Neural progenitor cell (in vitro differentiated cells): ENCODE measurements at regions not wholly inside any gene's neighbourhood (a gene's known extent, or its start where the extent isn't known, plus 50 kb on each side); places are given as distances from the start of the nearest gene placed in this dataset.

ENCODE experiments used
- DNase-seq: peaks from one replicate; pipeline ENCODE4 v3.0.0-alpha.2; 2016; ENCODE audit warnings: low spot score
- H2AFZ ChIP-seq: fragments of 200-600 bp; sonication (generic); replicated peaks from 2 replicates; pipeline ENCODE4 v1.6.1; 2016; ENCODE audit warnings: antibody characterized with exemption
- H3F3A ChIP-seq: fragments of 200-600 bp; sonication (generic); 2 replicates; pipeline ENCODE4 v1.6.1; 2016; ENCODE audit warnings: antibody characterized with exemption, low read depth
- H3K27ac ChIP-seq: fragments of 200-600 bp; sonication (generic); 2 replicates; pipeline ENCODE4 v1.5.1; 2016; ENCODE audit warnings: mild to moderate bottlenecking
- H3K27me3 ChIP-seq: fragments of 200-600 bp; sonication (generic); 2 replicates; pipeline ENCODE4 v1.6.1; 2016; ENCODE audit warnings: mild to moderate bottlenecking, moderate library complexity
- H3K36me3 ChIP-seq: fragments of 200-600 bp; sonication (generic); 2 replicates; pipeline ENCODE4 v1.5.1; 2016
- H3K4me1 ChIP-seq: fragments of 200-600 bp; sonication (generic); 2 replicates; pipeline ENCODE4 v1.6.1; 2016; ENCODE audit warnings: mixed run types
- H3K4me2 ChIP-seq: fragments of 200-600 bp; sonication (generic); 2 replicates; pipeline ENCODE4 v1.6.1; 2016
- H3K4me3 ChIP-seq: fragments of 200-600 bp; sonication (generic); 2 replicates; pipeline ENCODE4 v1.5.1; 2016
- H3K79me2 ChIP-seq: fragments of 200-600 bp; sonication (generic); 2 replicates; pipeline ENCODE4 v1.6.1; 2016; ENCODE audit warnings: low read depth
- H3K9ac ChIP-seq: fragments of 200-600 bp; sonication (generic); 2 replicates; pipeline ENCODE4 v1.6.1; 2016
- H3K9me3 ChIP-seq: fragments of 200-600 bp; sonication (generic); 2 replicates; pipeline ENCODE4 v1.5.1; 2016; ENCODE audit warnings: low read depth
- H4K20me1 ChIP-seq: fragments of 200-600 bp; sonication (generic); 2 replicates; pipeline ENCODE4 v1.6.1; 2016; ENCODE audit warnings: low read depth
- H3K27ac Mint-ChIP-seq: 3 replicates; pipeline ENCODE4 v1.8.0; 2021; ENCODE audit warnings: mixed read lengths
- H3K27me3 Mint-ChIP-seq: 2 replicates; pipeline ENCODE4 v1.8.0; 2022; ENCODE audit warnings: low read depth, mild to moderate bottlenecking, inconsistent platforms, moderate library complexity, mixed read lengths; ENCODE audit not compliant: insufficient read depth
- H3K36me3 Mint-ChIP-seq: 3 replicates; pipeline ENCODE4 v1.8.0; 2021; ENCODE audit warnings: mixed read lengths
- H3K4me1 Mint-ChIP-seq: 3 replicates; pipeline ENCODE4 v1.8.0; 2021; ENCODE audit warnings: mixed read lengths
- H3K4me3 Mint-ChIP-seq: 3 replicates; pipeline ENCODE4 v1.8.0; 2021; ENCODE audit warnings: mild to moderate bottlenecking, moderate library complexity, mixed read lengths
- H3K9me3 Mint-ChIP-seq: 3 replicates; pipeline ENCODE4 v1.8.0; 2020; ENCODE audit warnings: mixed read lengths
- EZH2 ChIP-seq: fragments of 200-600 bp; sonication (generic); IDR thresholded peaks from 2 replicates; pipeline ENCODE4 v1.6.1; 2017; ENCODE audit warnings: antibody characterized with exemption, mild to moderate bottlenecking, moderate library complexity
- EZH2phosphoT487 ChIP-seq: fragments of 200-600 bp; sonication (generic); IDR thresholded peaks from 2 replicates; pipeline ENCODE4 v1.6.1; 2017; ENCODE audit warnings: antibody characterized with exemption
- TF ChIP-seq, protein P1 (sequence below): fragments of 200-600 bp; sonication (generic); IDR thresholded peaks from 2 replicates; pipeline ENCODE4 v1.5.1; 2017; ENCODE audit warnings: antibody characterized with exemption, mild to moderate bottlenecking

DNA sequence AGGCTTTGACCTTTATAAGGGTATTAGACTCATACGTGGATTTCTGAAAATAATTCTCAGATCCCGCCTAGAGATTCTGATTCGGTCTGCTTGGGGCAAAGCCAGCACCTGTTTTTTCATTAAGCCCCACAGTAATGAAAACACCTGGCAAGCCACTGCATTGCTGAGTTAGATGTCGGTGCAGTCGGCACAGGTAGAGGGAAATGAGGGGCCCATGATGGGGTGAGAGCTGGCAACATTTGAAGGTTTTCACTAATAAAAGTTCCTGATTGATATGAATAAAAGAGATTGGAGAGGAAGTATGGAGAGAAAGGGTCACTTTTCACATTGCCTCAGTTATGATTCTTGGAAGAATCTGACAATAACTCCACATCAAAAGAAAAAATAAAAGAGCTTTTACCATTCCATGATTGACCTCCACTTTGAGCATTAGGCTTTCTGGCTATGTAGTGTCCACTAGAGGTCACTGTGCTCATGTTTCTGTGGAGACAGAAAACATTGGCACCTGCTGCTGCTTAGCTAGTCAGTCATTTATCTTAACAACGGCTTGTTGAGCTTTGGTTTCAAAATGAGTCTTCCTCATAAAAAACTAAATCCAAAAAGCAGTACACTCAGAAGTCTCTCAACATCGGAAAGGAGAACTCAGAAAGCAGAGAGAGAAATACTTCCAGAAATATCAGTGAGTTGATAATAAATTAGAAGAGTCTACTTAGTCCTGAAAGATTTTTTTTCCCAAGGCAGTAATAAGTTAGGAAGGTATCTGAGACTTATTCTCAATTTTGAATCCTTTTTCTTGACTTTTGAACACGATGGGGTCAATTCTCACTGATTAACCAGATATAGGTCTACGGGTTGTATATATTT is 53.3 kb upstream of the KLHL31 start:
- no peaks in the 10 kb centered on the region for H3K36me3 ChIP-seq
- no peaks in the 10 kb centered on the region for H3K27me3 ChIP-seq
- no peaks in the 10 kb centered on the region for H4K20me1 ChIP-seq
- no peaks in the 10 kb centered on the region for H3K9me3 Mint-ChIP-seq
- H3K4me1 Mint-ChIP-seq, result peaks cover 3% of the 10 kb centered on the region
- H3K27ac Mint-ChIP-seq, result no peak overlapping the region
- peak; percentile 85 for DNase-seq
- TF ChIP-seq EZH2, result no peak
- TF ChIP-seq, protein P1, sequence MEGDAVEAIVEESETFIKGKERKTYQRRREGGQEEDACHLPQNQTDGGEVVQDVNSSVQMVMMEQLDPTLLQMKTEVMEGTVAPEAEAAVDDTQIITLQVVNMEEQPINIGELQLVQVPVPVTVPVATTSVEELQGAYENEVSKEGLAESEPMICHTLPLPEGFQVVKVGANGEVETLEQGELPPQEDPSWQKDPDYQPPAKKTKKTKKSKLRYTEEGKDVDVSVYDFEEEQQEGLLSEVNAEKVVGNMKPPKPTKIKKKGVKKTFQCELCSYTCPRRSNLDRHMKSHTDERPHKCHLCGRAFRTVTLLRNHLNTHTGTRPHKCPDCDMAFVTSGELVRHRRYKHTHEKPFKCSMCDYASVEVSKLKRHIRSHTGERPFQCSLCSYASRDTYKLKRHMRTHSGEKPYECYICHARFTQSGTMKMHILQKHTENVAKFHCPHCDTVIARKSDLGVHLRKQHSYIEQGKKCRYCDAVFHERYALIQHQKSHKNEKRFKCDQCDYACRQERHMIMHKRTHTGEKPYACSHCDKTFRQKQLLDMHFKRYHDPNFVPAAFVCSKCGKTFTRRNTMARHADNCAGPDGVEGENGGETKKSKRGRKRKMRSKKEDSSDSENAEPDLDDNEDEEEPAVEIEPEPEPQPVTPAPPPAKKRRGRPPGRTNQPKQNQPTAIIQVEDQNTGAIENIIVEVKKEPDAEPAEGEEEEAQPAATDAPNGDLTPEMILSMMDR, result peak; percentile 91
- no peak overlapping the region for H3K4me3 ChIP-seq
- peaks cover 10% of the 10 kb centered on the region for H3K4me1 ChIP-seq
- no peak overlapping the region for H3K27ac ChIP-seq
- H2AFZ ChIP-seq, result no peak overlapping the region
- no peaks in the 10 kb centered on the region for H3K79me2 ChIP-seq
- no peak overlapping the region for H3K9ac ChIP-seq
- H3K36me3 Mint-ChIP-seq, result no peaks in the 10 kb centered on the region
- no peak overlapping the region for H3K4me3 Mint-ChIP-seq
- H3K9me3 ChIP-seq, result no peaks in the 10 kb centered on the region
- H3K27me3 Mint-ChIP-seq, result no peaks in the 10 kb centered on the region
- no peaks in the 10 kb centered on the region for H3F3A ChIP-seq
- no peak overlapping the region for H3K4me2 ChIP-seq

DNA sequence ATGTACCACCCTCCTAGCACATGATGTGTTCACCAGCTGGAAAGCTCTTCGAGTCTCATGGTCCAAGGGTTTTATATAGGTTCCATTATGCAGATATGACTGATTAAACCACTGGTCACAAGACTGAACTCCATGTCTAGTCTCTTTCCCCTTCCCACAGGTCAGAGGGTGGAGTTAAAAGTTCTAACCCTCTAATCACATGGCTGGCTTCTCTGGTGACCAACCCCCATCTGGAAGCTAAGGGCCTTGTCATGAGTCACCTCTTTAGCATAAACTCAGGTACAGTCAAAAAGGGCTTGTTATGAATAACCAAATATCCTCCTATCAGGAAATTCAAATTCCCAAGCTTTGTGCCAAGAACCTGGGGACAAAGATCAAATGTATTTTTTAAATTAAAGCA is 52.0 kb upstream of the KLHL31 start:
- Histone ChIP-seq H3F3A (no peaks in the 10 kb centered on the region), H3K79me2 (no peaks in the 10 kb centered on the region), H4K20me1 (no peaks in the 10 kb centered on the region), H3K27me3 (no peaks in the 10 kb centered on the region), H3K4me2 (no peak overlapping the region), H3K9ac (no peak overlapping the region), H3K27ac (no peak overlapping the region), H3K4me1 (peaks cover 5% of the 10 kb centered on the region), H2AFZ (no peak overlapping the region), H3K36me3 (no peaks in the 10 kb centered on the region), H3K9me3 (no peaks in the 10 kb centered on the region), H3K4me3 (no peak overlapping the region)
- no peak overlapping the region for H3K27ac Mint-ChIP-seq
- no peaks in the 10 kb centered on the region for H3K36me3 Mint-ChIP-seq
- no peak overlapping the region for H3K4me3 Mint-ChIP-seq
- H3K4me1 Mint-ChIP-seq, result peaks cover 3% of the 10 kb centered on the region
- TF ChIP-seq EZH2phosphoT487, result no peak
- TF ChIP-seq, protein P1, result no peak
- TF ChIP-seq EZH2, result no peak
- no peaks in the 10 kb centered on the region for H3K9me3 Mint-ChIP-seq
- DNase-seq, result no peak
- H3K27me3 Mint-ChIP-seq, result no peaks in the 10 kb centered on the region

DNA sequence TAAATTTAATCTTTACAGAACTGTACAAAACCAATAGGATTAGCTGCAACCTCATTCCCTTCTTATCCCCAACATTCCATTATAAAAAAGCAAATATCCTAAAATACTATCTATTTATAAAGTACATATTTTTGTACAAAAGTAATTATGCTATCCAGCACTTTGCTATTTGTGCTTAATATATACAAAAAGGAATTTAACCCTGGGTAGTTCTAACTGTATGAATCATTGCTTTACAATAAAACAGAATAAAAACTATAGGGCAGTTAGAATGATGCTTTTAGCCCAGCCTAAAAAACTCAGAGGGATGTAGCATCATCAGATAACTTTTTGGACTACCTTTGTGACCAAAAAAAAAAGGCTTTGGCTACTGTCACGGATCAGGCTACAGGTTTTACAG is 49.9 kb upstream of the KLHL31 start:
- Histone ChIP-seq H3K36me3 (no peaks in the 10 kb centered on the region), H3K4me3 (no peak overlapping the region), H3K79me2 (no peaks in the 10 kb centered on the region), H3F3A (no peaks in the 10 kb centered on the region), H2AFZ (no peak overlapping the region), H3K9me3 (no peaks in the 10 kb centered on the region), H3K27ac (no peak overlapping the region), H3K4me1 (peaks cover 5% of the 10 kb centered on the region), H3K27me3 (no peaks in the 10 kb centered on the region), H3K4me2 (no peak overlapping the region), H4K20me1 (no peaks in the 10 kb centered on the region), H3K9ac (no peak overlapping the region)
- TF ChIP-seq EZH2phosphoT487 (no peak), EZH2 (no peak)
- TF ChIP-seq, protein P1, result no peak
- DNase-seq, result no peak
- no peak overlapping the region for H3K27ac Mint-ChIP-seq
- no peaks in the 10 kb centered on the region for H3K27me3 Mint-ChIP-seq
- H3K4me1 Mint-ChIP-seq, result peaks cover 3% of the 10 kb centered on the region
- H3K9me3 Mint-ChIP-seq, result peaks cover 2% of the 10 kb centered on the region
- H3K36me3 Mint-ChIP-seq, result no peaks in the 10 kb centered on the region
- no peak overlapping the region for H3K4me3 Mint-ChIP-seq
